SK-N-MC (cell line): ENCODE measurements at regions not wholly inside any gene's neighbourhood (a gene's known extent, or its start where the extent isn't known, plus 50 kb on each side); places are given as distances from the start of the nearest gene placed in this dataset.

Source experiments
- EZH2 ChIP-seq: fragments of 200-600 bp; sonication (generic); IDR thresholded peaks from one replicate; pipeline ENCODE4 v1.6.1; 2017; ENCODE audit warnings: antibody characterized with exemption
- POLR2AphosphoS5 ChIP-seq: IDR thresholded peaks from 2 replicates; pipeline ENCODE4 v1.6.1; 2012; ENCODE audit warnings: mild to moderate bottlenecking, low read depth, low read length, borderline replicate concordance

DNA sequence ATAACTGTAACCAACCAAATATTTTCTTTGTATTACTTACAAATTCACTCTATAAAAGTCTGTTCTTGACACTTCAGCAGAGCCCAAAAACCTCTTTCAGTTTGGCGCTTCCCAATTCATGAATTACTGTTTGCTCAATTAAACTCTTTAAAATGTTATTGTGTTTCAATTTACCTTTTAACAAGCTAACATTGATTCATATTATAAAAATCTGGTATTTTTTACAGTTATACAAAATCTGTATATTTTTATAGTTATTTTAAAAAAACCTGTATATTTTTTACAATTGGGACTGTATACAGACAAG lies 75.3 kb upstream of the E2F3 start:
- no peak for TF ChIP-seq EZH2
- no peak for TF ChIP-seq POLR2AphosphoS5
